AG08395 (cell line): ENCODE measurements at regions not wholly inside any gene's neighbourhood (a gene's known extent, or its start where the extent isn't known, plus 50 kb on each side); places are given as distances from the start of the nearest gene placed in this dataset.
"Not testable (repeated sequence)": the region's sequence is repeated elsewhere in the genome, so short reads cannot be mapped to it uniquely, and the experiment has no call there.

Experiments
- DNase-seq: peaks from one replicate; pipeline ENCODE4 v3.0.0; 2012; ENCODE audit warnings: mixed read lengths, low spot score

GRCh38 chr4:27075603-27076002 is 215.0 kb downstream of the STIM2 start:
- not testable (repeated sequence) for DNase-seq

- DNase-seq: no peak
These were observed 218.4 kb downstream of the STIM2 start for GRCh38 chr4:27078934-27079455.

- DNase-seq: no peak
These were observed 221.3 kb downstream of the STIM2 start for GRCh38 chr4:27081675-27082586.

GRCh38 chr4:27082776-27083175 is 222.1 kb downstream of the STIM2 start:
- DNase-seq: no peak

- peak; percentile 13 for DNase-seq
These were observed 224.2 kb downstream of the STIM2 start for GRCh38 chr4:27084685-27085361.

GRCh38 chr4:27085396-27085795 is 224.8 kb downstream of the STIM2 start:
- DNase-seq: no peak

GRCh38 chr4:27087306-27088045 is 226.8 kb downstream of the STIM2 start:
- DNase-seq: no peak

- DNase-seq: no peak
These were observed 227.8 kb downstream of the STIM2 start for GRCh38 chr4:27088491-27088890.

- DNase-seq: no peak
These were observed 228.5 kb downstream of the STIM2 start for GRCh38 chr4:27089186-27089585.

GRCh38 chr4:27090406-27090805 is 229.8 kb downstream of the STIM2 start:
- DNase-seq: no peak

GRCh38 chr4:27094224-27094623 is 233.6 kb downstream of the STIM2 start:
- no peak for DNase-seq

- DNase-seq: no peak
These were observed 234.1 kb downstream of the STIM2 start for GRCh38 chr4:27094783-27095182.

GRCh38 chr4:27096142-27096824 is 235.6 kb downstream of the STIM2 start:
- DNase-seq: no peak

- DNase-seq: no peak
These were observed 237.4 kb downstream of the STIM2 start for GRCh38 chr4:27098034-27098433.

- no peak for DNase-seq
These were observed 240.1 kb downstream of the STIM2 start for GRCh38 chr4:27100713-27101112.

- DNase-seq: no peak
These were observed 240.5 kb downstream of the STIM2 start for GRCh38 chr4:27101126-27101525.

GRCh38 chr4:27101561-27101960 is 240.9 kb downstream of the STIM2 start:
- DNase-seq: no peak

GRCh38 chr4:27111627-27112026 is 251.0 kb downstream of the STIM2 start:
- DNase-seq: no peak

- no peak for DNase-seq
These were observed 251.9 kb downstream of the STIM2 start for GRCh38 chr4:27112587-27112986.

GRCh38 chr4:27115221-27115620 is 254.6 kb downstream of the STIM2 start:
- no peak for DNase-seq

- DNase-seq: no peak
These were observed 256.8 kb downstream of the STIM2 start for GRCh38 chr4:27117453-27117852.

GRCh38 chr4:27119239-27119638 is 258.6 kb downstream of the STIM2 start:
- DNase-seq: no peak
